Breast epithelium (tissue), 4 donors: ENCODE measurements at regions not wholly inside any gene's neighbourhood (a gene's known extent, or its start where the extent isn't known, plus 50 kb on each side); places are given as distances from the start of the nearest gene placed in this dataset.

Experiments
- DNase-seq, 2 donors: peaks; one replicate each; pipeline ENCODE4 v3.0.0-alpha.2; 2019; ENCODE audit warnings: low spot score in 2 of 2
- H3K27ac ChIP-seq, 2 donors: fragments of 200-600 bp; sonication (generic) in 1 of 2; one replicate each; pipeline ENCODE4 v1.5.1; 2016 to 2019; ENCODE audit warnings: mild to moderate bottlenecking in 1 of 2
- H3K27me3 ChIP-seq, 2 donors: fragments of 200-600 bp; sonication (generic) in 1 of 2; one replicate each; pipeline versions ENCODE4 v1.5.1 to v1.6.0; 2017 to 2019; ENCODE audit warnings: control low read depth in 1 of 2, mild to moderate bottlenecking in 1 of 2
- H3K36me3 ChIP-seq: fragments of 200-600 bp; one replicate; pipeline ENCODE4 v1.5.1; 2019
- H3K4me1 ChIP-seq, 2 donors: fragments of 200-600 bp; sonication (generic); one replicate each; pipeline ENCODE4 v1.5.1; 2016 to 2019; ENCODE audit warnings: control low read depth in 1 of 2
- H3K4me3 ChIP-seq, 3 donors: fragments of 200-600 bp; sonication (generic); 1 replicate in 2 of 3; 2 replicates in 1 of 3; pipeline ENCODE4 v1.5.1; 2016 to 2019; ENCODE audit warnings: mild to moderate bottlenecking in 3 of 3, moderate library complexity in 2 of 3
- H3K9me3 ChIP-seq, 2 donors: fragments of 200-600 bp; sonication (generic) in 1 of 2; one replicate each; pipeline ENCODE4 v1.5.1; 2016 to 2019; ENCODE audit warnings: control low read depth in 1 of 2
- POLR2A ChIP-seq: fragments of 450-650 bp; IDR thresholded peaks from one replicate; pipeline ENCODE4 v1.6.1; 2016; ENCODE audit warnings: antibody characterized with exemption, mild to moderate bottlenecking, moderate library complexity
- POLR2AphosphoS5 ChIP-seq, 3 donors: sonication (generic); formaldehyde crosslinking; IDR thresholded peaks; one replicate each; pipeline ENCODE4 v1.6.1; 2017; ENCODE audit warnings: antibody characterized with exemption in 3 of 3
- intact Hi-C: fragments of 100-400 bp; cut with DNase I; formaldehyde crosslinking; loops from one replicate; pipeline ENCODE4 v1.15.1; 2023; ENCODE audit warnings: low total_unique reads
- TF ChIP-seq, protein P1 (sequence below), 3 donors: fragments of 450-650 bp; IDR thresholded peaks; one replicate each; pipeline ENCODE4 v1.5.1; 2016 to 2017; ENCODE audit warnings: antibody characterized with exemption in 3 of 3, mild to moderate bottlenecking in 3 of 3, moderate library complexity in 3 of 3

DNA sequence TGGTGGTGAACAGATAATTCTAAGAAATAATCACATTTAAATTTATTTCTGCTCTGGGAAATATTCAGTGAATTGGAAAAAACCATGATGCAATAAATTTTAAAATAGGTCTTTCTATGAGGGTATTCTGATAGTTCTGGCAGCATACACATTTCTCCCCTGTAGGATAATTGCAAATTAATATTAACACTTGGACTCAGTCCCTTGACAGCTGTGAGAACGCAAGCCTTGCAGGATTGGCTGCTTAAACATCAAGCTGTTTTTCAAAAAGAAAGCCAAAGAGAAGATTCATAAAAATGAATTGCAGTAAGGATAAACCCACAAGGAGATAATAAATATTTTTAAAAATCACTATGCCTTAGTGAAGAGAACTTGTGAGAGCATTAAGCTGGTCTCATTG is 180.0 kb downstream of the MTRR start:
- no peak for DNase-seq
- Histone ChIP-seq H3K27ac (no peak overlapping the region), H3K4me1 (no peaks in the 10 kb centered on the region), H3K9me3 (no peaks in the 10 kb centered on the region), H3K27me3 (no peaks in the 10 kb centered on the region), H3K4me3 (no peak overlapping the region), H3K36me3 (no peaks in the 10 kb centered on the region)
- TF ChIP-seq POLR2A: no peak
- TF ChIP-seq, protein P1, sequence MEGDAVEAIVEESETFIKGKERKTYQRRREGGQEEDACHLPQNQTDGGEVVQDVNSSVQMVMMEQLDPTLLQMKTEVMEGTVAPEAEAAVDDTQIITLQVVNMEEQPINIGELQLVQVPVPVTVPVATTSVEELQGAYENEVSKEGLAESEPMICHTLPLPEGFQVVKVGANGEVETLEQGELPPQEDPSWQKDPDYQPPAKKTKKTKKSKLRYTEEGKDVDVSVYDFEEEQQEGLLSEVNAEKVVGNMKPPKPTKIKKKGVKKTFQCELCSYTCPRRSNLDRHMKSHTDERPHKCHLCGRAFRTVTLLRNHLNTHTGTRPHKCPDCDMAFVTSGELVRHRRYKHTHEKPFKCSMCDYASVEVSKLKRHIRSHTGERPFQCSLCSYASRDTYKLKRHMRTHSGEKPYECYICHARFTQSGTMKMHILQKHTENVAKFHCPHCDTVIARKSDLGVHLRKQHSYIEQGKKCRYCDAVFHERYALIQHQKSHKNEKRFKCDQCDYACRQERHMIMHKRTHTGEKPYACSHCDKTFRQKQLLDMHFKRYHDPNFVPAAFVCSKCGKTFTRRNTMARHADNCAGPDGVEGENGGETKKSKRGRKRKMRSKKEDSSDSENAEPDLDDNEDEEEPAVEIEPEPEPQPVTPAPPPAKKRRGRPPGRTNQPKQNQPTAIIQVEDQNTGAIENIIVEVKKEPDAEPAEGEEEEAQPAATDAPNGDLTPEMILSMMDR (IDR thresholded peaks at IDR 0.05): no peak
- no peak for TF ChIP-seq POLR2AphosphoS5 (IDR thresholded peaks at IDR 0.05)
- intact Hi-C loops: no loop called here

DNA sequence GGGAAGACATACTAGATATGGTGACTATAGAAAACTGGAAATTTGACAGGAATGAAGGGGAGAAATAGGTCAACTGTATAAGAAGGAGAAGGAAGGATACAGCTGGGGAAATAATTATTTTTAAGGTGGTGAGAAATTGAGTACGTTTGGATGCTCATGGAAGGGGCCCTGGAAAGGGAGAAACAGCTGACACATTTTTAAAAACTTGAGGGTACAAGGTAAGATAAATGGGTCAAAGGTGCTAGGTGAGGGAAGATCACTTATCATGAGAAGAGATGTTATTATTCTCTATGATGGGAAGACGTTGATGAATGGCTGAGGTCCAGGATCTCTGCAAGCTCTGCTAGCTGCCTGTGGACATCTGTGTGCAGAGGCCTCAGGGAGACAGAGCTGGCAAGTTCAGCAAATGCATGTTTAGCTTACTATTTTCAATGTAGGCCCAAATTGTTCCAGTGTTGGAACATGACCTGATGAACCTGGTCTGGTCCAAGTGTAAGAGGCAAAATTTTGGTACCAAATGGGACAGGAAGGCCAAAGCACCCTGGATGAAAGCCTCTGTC is 181.7 kb downstream of the MTRR start:
- no peak overlapping the region for H3K27ac ChIP-seq
- DNase-seq: no peak
- no peaks in the 10 kb centered on the region for H3K4me1 ChIP-seq
- intact Hi-C loops: no loop called here
- H3K36me3 ChIP-seq: no peaks in the 10 kb centered on the region
- no peaks in the 10 kb centered on the region for H3K9me3 ChIP-seq
- no peak overlapping the region for H3K4me3 ChIP-seq
- TF ChIP-seq POLR2A (no peak), POLR2AphosphoS5 (IDR thresholded peaks at IDR 0.05) (no peak)
- TF ChIP-seq, protein P1 (IDR thresholded peaks at IDR 0.05): no peak
- H3K27me3 ChIP-seq: no peaks in the 10 kb centered on the region

DNA sequence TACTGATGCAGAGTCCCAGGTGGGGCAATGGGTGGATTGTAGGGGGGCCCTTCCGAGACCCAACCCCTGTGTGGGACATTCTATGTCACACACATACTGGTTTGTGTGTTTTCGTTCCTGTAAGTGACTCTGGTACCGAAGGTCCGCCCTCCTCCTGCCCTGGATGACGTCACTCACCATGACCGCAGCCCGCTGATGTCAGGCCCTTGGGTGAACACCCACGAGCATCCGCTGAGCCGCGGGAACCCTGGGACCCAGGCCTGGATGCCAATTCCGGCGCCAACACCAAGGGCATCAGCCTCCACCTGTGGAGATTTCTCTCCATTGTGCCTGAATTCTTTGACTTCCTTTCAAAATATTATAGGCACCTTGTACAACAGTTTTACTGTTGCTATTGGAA is 184.3 kb downstream of the MTRR start:
- Histone ChIP-seq H3K9me3 (no peaks in the 10 kb centered on the region), H3K4me3 (no peak overlapping the region), H3K27ac (no peak overlapping the region), H3K36me3 (no peaks in the 10 kb centered on the region), H3K4me1 (no peaks in the 10 kb centered on the region), H3K27me3 (no peaks in the 10 kb centered on the region)
- no peak for DNase-seq
- intact Hi-C loops: no loop called here
- TF ChIP-seq POLR2A (no peak), POLR2AphosphoS5 (IDR thresholded peaks at IDR 0.05) (no peak)
- TF ChIP-seq, protein P1 (IDR thresholded peaks at IDR 0.05): no peak

DNA sequence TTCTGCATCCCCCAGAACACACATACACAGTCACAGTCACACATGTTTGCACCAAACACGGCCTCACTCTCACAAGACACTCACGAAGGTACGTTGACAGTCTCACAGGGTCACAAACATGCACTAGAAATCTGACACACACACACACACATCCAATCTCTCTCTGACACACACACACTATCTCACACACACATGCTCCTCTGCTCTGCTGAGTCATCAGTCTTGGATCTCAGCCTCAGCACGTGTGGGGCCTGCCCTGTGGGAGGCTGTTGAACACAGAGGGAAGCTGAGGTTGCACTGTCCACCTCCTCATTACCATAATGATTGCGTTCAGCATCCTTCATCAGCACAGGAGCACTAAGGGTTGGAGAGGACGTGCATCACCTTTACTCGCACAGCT is 188.8 kb downstream of the MTRR start:
- TF ChIP-seq POLR2A (no peak), POLR2AphosphoS5 (IDR thresholded peaks at IDR 0.05) (no peak)
- TF ChIP-seq, protein P1 (IDR thresholded peaks at IDR 0.05): no peak
- no peak overlapping the region for H3K27ac ChIP-seq
- H3K9me3 ChIP-seq: no peaks in the 10 kb centered on the region

DNA sequence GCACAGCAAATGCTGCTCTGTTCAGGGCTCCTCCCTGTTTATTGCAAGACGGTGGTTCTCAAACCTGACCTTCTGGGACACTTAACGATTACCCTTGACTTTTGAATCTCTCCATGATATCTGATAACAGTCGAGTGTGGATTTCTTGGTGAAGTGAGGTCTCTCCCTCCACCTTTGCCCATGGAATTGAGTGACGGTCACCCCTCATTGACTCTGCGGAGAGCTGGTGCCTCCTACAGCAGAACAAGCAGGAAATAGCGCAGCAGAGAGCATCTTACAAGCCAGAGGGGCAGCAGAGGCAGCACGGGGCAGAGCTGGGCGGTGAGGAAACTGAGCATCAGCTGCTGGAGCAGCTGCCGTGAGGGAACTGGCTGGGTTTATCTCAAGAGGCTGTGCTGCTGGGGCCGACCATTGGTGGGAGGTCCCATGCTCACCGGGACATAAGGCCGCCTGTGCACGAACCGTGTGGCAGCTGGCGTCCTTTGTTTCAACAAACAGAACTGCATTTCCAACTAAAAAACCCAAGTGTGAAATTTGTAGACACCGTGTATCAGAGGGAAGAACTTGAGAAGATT is 189.8 kb downstream of the MTRR start:
- Histone ChIP-seq H3K4me3 (no peak overlapping the region), H3K27ac (no peak overlapping the region), H3K4me1 (no peaks in the 10 kb centered on the region), H3K9me3 (no peaks in the 10 kb centered on the region), H3K27me3 (no peaks in the 10 kb centered on the region), H3K36me3 (no peaks in the 10 kb centered on the region)
- DNase-seq: no peak
- TF ChIP-seq, protein P1 (IDR thresholded peaks at IDR 0.05): no peak
- no peak for TF ChIP-seq POLR2AphosphoS5 (IDR thresholded peaks at IDR 0.05)
- TF ChIP-seq POLR2A: no peak
- intact Hi-C loops: no loop called here

More for the DNA sequence above, 188.8 kb downstream of the MTRR start:
- H3K4me3 ChIP-seq: no peak overlapping the region
- no peaks in the 10 kb centered on the region for H3K27me3 ChIP-seq
- H3K36me3 ChIP-seq: no peaks in the 10 kb centered on the region
- H3K4me1 ChIP-seq: no peaks in the 10 kb centered on the region
- intact Hi-C loops: no loop called here
- no peak for DNase-seq
